ENCODE measurements at regions not wholly inside any gene's neighbourhood (a gene's known extent, or its start where the extent isn't known, plus 50 kb on each side); places are given as distances from the start of the nearest gene placed in this dataset.

DNA sequence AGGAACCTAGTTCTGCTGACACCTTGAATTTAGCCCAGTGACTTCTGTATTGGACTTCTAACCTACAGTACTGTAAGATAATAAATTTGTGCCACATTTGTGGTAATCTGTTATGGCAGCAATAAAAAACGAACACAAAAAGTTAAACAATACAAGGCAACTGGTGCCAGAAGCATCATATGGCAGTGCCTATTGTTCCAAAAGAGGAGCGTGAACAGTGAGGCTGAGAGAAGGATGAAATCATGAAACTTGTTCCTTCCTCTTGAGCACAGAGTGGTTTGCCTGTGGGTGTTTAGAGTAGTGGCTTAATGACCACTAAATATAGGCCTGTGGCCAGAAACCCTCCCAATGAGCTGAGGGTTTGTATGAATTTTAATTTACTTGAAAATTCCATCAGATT is 69.7 kb upstream of the PGRMC2 start:
- peaks cover 12% of the 10 kb centered on the region for H3K4me1 ChIP-seq (ENCODE audit: insufficient read depth, low read length)
- no peaks in the 10 kb centered on the region for H3K9me3 ChIP-seq (ENCODE audit: low read length)
- no peak for ATAC-seq
- FAIRE-seq, result no peak
- no peaks in the 10 kb centered on the region for H3K79me2 ChIP-seq (ENCODE audit: insufficient read depth, low read length)
- BruUV-seq (replicated peaks), result no TSS peak
- ChIA-PET CTCF (ENCODE audit: low intra/inter-chr PET ratio, low total read pairs) (no interaction called here), POLR2A (no interaction called here)
- H3K27me3 ChIP-seq (ENCODE audit: control insufficient read depth in 1 of 2, insufficient read depth in 2 of 2, low read length in 2 of 2), result peaks cover 0 to 5% of the 10 kb centered on the region in 2 experiments; a peak in 1 of 5 replicates
- no peaks in the 10 kb centered on the region for H3K36me3 ChIP-seq (replicated peaks in 1 of 2; ENCODE audit: control insufficient read depth in 1 of 2, insufficient read depth in 2 of 2, low read length in 2 of 2)
- no peak overlapping the region for H3K4me2 ChIP-seq (ENCODE audit: low read depth, low read length)
- intact Hi-C loops (cut with micrococcal nuclease; ENCODE audit: unreplicated experiment), result no loop called here
- 19% methylated on average over 2 of the region's 2 CpGs for WGBS (ENCODE audit: low lambda C conversion rate)
- TF ChIP-seq MEIS1 (CRISPR knock-in tag; IDR thresholded peaks at IDR 0.05; ENCODE audit: borderline replicate concordance) (no peak), PRMT3 (CRISPR knock-in tag; IDR thresholded peaks at IDR 0.05; ENCODE audit: borderline replicate concordance, low read depth) (no peak), ZNF674 (CRISPR knock-in tag; IDR thresholded peaks at IDR 0.05; ENCODE audit: low read depth) (no peak), PAWR (CRISPR knock-in tag; IDR thresholded peaks at IDR 0.05; ENCODE audit: borderline replicate concordance) (no peak), ZNF792 (CRISPR knock-in tag; IDR thresholded peaks at IDR 0.05) (no peak), ZNF782 (CRISPR knock-in tag; IDR thresholded peaks at IDR 0.05; ENCODE audit: borderline replicate concordance) (no peak), PAF1 (CRISPR knock-in tag; IDR thresholded peaks at IDR 0.05) (no peak), ZBTB20 (CRISPR knock-in tag; IDR thresholded peaks at IDR 0.05; ENCODE audit: borderline replicate concordance, low read depth) (no peak), SIX1 (CRISPR knock-in tag; IDR thresholded peaks at IDR 0.05; ENCODE audit: borderline replicate concordance) (no peak)
- H3K9ac ChIP-seq (ENCODE audit: insufficient read depth, low read depth, low read length), result no peak overlapping the region
- no peak overlapping the region for H3K27ac ChIP-seq (ENCODE audit: extremely low read length, insufficient read depth, low read length)
- no peaks in the 10 kb centered on the region for H4K20me1 ChIP-seq (ENCODE audit: insufficient read depth, low read length)
- no peak for DNase-seq (ENCODE audit: low spot score)
- H3K4me3 ChIP-seq (replicated peaks in 1 of 3; ENCODE audit: insufficient read depth in 1 of 3, low read depth in 2 of 3, low read length in 3 of 3), result no peak overlapping the region
- in situ Hi-C loops (cut with HindIII; ENCODE audit: extremely low pct_ligation_motif_present, low pct_unique_long_range_greater_than_20kb), result no loop called here
- no peak overlapping the region for H2AFZ ChIP-seq (ENCODE audit: low read length)

DNA sequence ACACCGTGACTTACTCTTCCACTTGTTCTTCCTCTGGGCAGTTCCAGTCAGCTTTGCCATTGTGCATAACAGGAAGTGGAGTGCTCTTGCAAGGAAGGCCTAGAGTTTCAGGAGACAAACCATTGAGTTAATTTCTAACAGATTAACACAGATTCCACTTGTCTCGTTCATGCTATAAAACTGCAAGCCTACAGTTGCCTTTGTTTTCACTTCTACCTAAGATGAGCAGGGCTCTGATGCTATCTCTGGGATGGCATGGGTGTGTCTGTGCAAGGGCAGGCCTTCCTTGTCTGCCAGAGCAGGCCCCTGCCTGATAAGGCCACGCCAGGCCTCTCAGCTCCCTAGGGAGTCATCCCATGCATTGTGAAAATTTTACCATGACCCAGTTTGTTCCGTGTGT is 67.7 kb upstream of the PGRMC2 start:
- no TSS peak for BruUV-seq (replicated peaks)
- ChIA-PET POLR2A (no interaction called here), CTCF (ENCODE audit: low intra/inter-chr PET ratio, low total read pairs) (no interaction called here)
- Histone ChIP-seq H4K20me1 (ENCODE audit: insufficient read depth, low read length) (no peaks in the 10 kb centered on the region), H3K4me3 (replicated peaks in 1 of 3; ENCODE audit: insufficient read depth in 1 of 3, low read depth in 2 of 3, low read length in 3 of 3) (no peak overlapping the region), H3K79me2 (ENCODE audit: insufficient read depth, low read length) (no peaks in the 10 kb centered on the region), H3K27me3 (ENCODE audit: control insufficient read depth in 1 of 2, insufficient read depth in 2 of 2, low read length in 2 of 2) (peaks cover 0 to 7% of the 10 kb centered on the region in 2 experiments; a peak in 1 of 5 replicates), H2AFZ (ENCODE audit: low read length) (no peak overlapping the region), H3K9me3 (ENCODE audit: low read length) (no peaks in the 10 kb centered on the region), H3K27ac (ENCODE audit: extremely low read length, insufficient read depth, low read length) (no peak overlapping the region), H3K36me3 (replicated peaks in 1 of 2; ENCODE audit: control insufficient read depth in 1 of 2, insufficient read depth in 2 of 2, low read length in 2 of 2) (no peaks in the 10 kb centered on the region), H3K4me1 (ENCODE audit: insufficient read depth, low read length) (peaks cover 15% of the 10 kb centered on the region), H3K4me2 (ENCODE audit: low read depth, low read length) (no peak overlapping the region), H3K9ac (ENCODE audit: insufficient read depth, low read depth, low read length) (no peak overlapping the region)
- TF ChIP-seq SNAPC4 (CRISPR knock-in tag; IDR thresholded peaks at IDR 0.05) (no peak), GLI4 (CRISPR knock-in tag; IDR thresholded peaks at IDR 0.05; ENCODE audit: borderline replicate concordance) (no peak), TSC22D2 (CRISPR knock-in tag; IDR thresholded peaks at IDR 0.05; ENCODE audit: borderline replicate concordance) (no peak)
- TF ChIP-seq, protein P1, sequence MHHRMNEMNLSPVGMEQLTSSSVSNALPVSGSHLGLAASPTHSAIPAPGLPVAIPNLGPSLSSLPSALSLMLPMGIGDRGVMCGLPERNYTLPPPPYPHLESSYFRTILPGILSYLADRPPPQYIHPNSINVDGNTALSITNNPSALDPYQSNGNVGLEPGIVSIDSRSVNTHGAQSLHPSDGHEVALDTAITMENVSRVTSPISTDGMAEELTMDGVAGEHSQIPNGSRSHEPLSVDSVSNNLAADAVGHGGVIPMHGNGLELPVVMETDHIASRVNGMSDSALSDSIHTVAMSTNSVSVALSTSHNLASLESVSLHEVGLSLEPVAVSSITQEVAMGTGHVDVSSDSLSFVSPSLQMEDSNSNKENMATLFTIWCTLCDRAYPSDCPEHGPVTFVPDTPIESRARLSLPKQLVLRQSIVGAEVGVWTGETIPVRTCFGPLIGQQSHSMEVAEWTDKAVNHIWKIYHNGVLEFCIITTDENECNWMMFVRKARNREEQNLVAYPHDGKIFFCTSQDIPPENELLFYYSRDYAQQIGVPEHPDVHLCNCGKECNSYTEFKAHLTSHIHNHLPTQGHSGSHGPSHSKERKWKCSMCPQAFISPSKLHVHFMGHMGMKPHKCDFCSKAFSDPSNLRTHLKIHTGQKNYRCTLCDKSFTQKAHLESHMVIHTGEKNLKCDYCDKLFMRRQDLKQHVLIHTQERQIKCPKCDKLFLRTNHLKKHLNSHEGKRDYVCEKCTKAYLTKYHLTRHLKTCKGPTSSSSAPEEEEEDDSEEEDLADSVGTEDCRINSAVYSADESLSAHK (CRISPR knock-in tag; IDR thresholded peaks at IDR 0.05; ENCODE audit: borderline replicate concordance), result no peak
- 45% methylated on average over 3 of the region's 4 CpGs for WGBS (ENCODE audit: low lambda C conversion rate)
- in situ Hi-C loops (cut with HindIII; ENCODE audit: extremely low pct_ligation_motif_present, low pct_unique_long_range_greater_than_20kb) (no loop called here), intact Hi-C loops (cut with micrococcal nuclease; ENCODE audit: unreplicated experiment) (no loop called here)
- FAIRE-seq (no peak), ATAC-seq (no peak), DNase-seq (ENCODE audit: low spot score) (no peak)

Measured in HepG2 (cell line).